Tibial artery (tissue), 4 donors: ENCODE measurements at regions not wholly inside any gene's neighbourhood (a gene's known extent, or its start where the extent isn't known, plus 50 kb on each side); places are given as distances from the start of the nearest gene placed in this dataset.

Experiments used
- DNase-seq, 2 donors: peaks; one replicate each; pipeline ENCODE4 v3.0.0-alpha.2; 2019
- H3K27ac ChIP-seq, 2 donors: fragments of 200-600 bp; sonication (generic) in 1 of 2; 1 replicate in 1 of 2; 2 replicates in 1 of 2; pipeline ENCODE4 v1.5.1; 2018 to 2019; ENCODE audit warnings: mild to moderate bottlenecking in 1 of 2
- H3K27me3 ChIP-seq, 2 donors: fragments of 200-600 bp; sonication (generic) in 1 of 2; one replicate each; pipeline versions ENCODE4 v1.5.1 to v1.6.0; 2016 to 2019
- H3K36me3 ChIP-seq, 3 donors: fragments of 200-600 bp; sonication (generic) in 2 of 3; one replicate each; pipeline ENCODE4 v1.5.1; 2016 to 2019; ENCODE audit warnings: mild to moderate bottlenecking in 2 of 3
- H3K4me1 ChIP-seq, 4 donors: fragments of 200-600 bp; sonication (generic) in 2 of 4; 1 replicate in 3 of 4; 2 replicates in 1 of 4; pipeline ENCODE4 v1.5.1; 2016 to 2019
- H3K4me3 ChIP-seq, 2 donors: fragments of 200-600 bp; sonication (generic) in 1 of 2; 1 replicate in 1 of 2; 2 replicates in 1 of 2; pipeline ENCODE4 v1.5.1; 2018 to 2019; ENCODE audit warnings: mild to moderate bottlenecking in 2 of 2
- H3K9me3 ChIP-seq, 3 donors: fragments of 200-600 bp; sonication (generic) in 1 of 3; one replicate each; pipeline ENCODE4 v1.5.1; 2016 to 2019
- intact Hi-C: fragments of 100-400 bp; cut with DNase I; formaldehyde crosslinking; loops from one replicate; pipeline ENCODE4 v1.15.0; 2023; ENCODE audit warnings: low total_unique reads
- TF ChIP-seq, protein P1 (sequence below), 2 experiments: fragments of 200-600 bp in 1 of 2; fragments of 450-650 bp in 1 of 2; IDR thresholded peaks; one replicate each; pipeline ENCODE4 v1.5.1; 2017 to 2019; ENCODE audit warnings: antibody characterized with exemption in 2 of 2, mild to moderate bottlenecking in 1 of 2, moderate library complexity in 1 of 2

DNA sequence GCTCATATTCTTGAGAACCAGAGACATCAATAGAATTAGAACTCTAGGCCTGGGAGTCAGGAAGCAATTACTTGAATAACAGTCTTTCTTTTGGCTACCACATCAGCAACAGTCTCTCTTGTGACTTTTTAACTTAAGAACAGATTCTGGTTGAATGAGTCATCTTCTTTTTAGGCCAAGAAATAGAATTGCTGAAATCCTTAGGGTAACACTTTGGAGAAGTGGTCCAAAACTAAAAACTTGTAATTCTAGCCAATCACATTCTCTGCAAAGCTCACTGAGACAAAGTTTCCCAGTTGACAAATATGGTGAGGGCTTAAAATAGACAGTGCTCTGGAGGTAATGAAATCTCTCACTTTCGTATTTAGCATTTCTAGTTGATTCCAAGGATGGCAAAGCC is 238.0 kb downstream of the SHOX2 start:
- no peak for DNase-seq
- H3K9me3 ChIP-seq: no peaks in the 10 kb centered on the region
- intact Hi-C loops: no loop called here
- no peaks in the 10 kb centered on the region for H3K36me3 ChIP-seq
- H3K4me3 ChIP-seq: no peak overlapping the region
- no peaks in the 10 kb centered on the region for H3K27me3 ChIP-seq
- peak overlapping the region; percentile 82 to 87 for H3K27ac ChIP-seq
- TF ChIP-seq, protein P1, sequence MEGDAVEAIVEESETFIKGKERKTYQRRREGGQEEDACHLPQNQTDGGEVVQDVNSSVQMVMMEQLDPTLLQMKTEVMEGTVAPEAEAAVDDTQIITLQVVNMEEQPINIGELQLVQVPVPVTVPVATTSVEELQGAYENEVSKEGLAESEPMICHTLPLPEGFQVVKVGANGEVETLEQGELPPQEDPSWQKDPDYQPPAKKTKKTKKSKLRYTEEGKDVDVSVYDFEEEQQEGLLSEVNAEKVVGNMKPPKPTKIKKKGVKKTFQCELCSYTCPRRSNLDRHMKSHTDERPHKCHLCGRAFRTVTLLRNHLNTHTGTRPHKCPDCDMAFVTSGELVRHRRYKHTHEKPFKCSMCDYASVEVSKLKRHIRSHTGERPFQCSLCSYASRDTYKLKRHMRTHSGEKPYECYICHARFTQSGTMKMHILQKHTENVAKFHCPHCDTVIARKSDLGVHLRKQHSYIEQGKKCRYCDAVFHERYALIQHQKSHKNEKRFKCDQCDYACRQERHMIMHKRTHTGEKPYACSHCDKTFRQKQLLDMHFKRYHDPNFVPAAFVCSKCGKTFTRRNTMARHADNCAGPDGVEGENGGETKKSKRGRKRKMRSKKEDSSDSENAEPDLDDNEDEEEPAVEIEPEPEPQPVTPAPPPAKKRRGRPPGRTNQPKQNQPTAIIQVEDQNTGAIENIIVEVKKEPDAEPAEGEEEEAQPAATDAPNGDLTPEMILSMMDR (IDR thresholded peaks at IDR 0.05): no peak
- H3K4me1 ChIP-seq: peaks cover 0 to 32% (median 19%) of the 10 kb centered on the region in 4 donors

DNA sequence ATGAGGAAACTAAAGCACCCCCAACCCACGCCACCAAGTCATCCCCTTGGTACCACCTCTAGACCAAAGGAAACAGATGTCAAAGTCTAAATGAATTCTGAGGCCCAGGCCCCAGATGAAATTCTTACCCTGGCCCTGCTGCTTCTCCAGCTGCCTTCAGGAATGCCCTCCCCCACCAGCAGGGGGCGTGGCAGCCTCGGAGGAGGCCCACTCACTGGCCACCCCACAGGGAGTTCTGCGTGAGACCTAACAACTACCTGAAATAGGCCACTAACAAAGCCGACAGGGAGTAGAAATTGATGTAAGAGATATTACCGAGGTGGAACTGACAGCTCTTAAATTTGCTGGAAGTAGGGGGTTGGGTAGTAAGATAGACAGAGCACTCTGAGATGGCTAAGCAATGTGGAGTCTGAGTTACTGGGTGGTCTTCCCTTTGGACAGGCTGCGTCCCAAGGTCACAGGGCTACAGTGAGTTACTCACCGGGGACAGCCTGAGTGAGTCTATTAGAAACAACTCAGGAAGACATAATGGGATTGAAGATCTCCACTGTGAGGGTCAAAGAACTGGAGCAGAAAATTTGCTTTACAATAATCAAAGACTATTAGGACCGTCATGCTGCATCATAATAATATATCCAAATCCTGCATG is 240.7 kb downstream of the SHOX2 start:
- Histone ChIP-seq H3K9me3 (no peaks in the 10 kb centered on the region), H3K27me3 (no peaks in the 10 kb centered on the region), H3K4me1 (peaks cover 0 to 21% (median 14%) of the 10 kb centered on the region in 4 donors), H3K4me3 (no peak overlapping the region), H3K27ac (no peak overlapping the region), H3K36me3 (no peaks in the 10 kb centered on the region)
- TF ChIP-seq, protein P1 (IDR thresholded peaks at IDR 0.05): peak in 1 of 2 experiments; percentile 14
- intact Hi-C loops: no loop called here
- no peak for DNase-seq

DNA sequence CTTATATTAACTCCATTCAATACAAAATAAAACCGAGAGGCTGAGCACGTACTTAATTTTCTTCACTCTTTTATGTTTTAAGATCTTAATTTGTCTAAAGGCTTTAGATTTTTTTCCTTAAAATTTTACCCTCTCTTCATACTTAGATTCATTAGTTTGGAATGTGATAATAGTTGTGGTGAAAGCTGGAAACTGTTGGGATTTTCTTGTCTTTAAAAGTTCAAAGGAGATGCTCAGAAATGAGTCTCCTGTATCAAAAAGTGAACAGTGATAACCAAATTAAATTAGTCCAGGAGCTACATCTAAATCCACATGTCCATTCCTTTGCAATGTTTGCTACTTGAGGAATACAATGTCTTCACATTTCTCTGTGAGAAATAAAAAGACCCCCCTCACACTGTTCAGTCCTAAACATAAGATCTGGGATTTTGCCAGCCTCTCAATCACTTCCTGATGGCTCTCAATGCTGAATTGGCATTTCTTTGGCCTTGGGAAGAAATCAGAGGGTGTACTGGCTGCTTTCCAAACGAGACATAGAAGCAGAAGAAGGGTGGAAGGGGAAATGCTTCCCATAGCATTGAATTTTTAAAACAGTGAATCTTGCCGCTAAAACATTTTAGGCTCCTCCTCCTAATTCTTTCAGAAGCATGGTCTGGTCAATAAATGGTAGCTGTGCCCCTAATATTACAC is 245.0 kb downstream of the SHOX2 start:
- intact Hi-C loops: no loop called here
- DNase-seq: no peak
- no peaks in the 10 kb centered on the region for H3K36me3 ChIP-seq
- H3K27me3 ChIP-seq: no peaks in the 10 kb centered on the region
- no peaks in the 10 kb centered on the region for H3K4me1 ChIP-seq
- TF ChIP-seq, protein P1 (IDR thresholded peaks at IDR 0.05): no peak
- H3K9me3 ChIP-seq: no peaks in the 10 kb centered on the region
- no peak overlapping the region for H3K4me3 ChIP-seq
- H3K27ac ChIP-seq: no peak overlapping the region

DNA sequence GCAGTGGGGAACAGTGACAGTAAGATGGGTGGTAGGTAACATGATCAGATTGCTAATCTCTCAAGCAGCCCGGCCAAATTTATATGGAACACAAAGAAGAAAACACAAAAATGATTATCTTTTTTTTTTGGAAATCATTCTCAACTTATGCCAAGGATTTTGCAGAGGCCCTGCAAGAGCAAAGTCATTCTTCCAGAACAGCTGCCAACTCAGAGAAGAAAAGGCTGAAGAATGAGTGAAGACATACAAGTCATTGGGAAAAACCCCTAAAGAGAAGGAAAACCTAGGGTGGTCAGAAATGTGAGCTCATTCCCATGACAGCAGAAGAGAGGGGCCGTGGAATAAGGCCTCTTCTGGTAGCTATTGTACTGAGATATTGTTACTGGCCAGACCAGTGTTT is 246.7 kb downstream of the SHOX2 start:
- TF ChIP-seq, protein P1 (IDR thresholded peaks at IDR 0.05): no peak
- no peaks in the 10 kb centered on the region for H3K4me1 ChIP-seq
- DNase-seq: no peak
- no peaks in the 10 kb centered on the region for H3K9me3 ChIP-seq
- no peaks in the 10 kb centered on the region for H3K36me3 ChIP-seq
- H3K27me3 ChIP-seq: no peaks in the 10 kb centered on the region
- intact Hi-C loops: no loop called here
- no peak overlapping the region for H3K27ac ChIP-seq
- H3K4me3 ChIP-seq: no peak overlapping the region

DNA sequence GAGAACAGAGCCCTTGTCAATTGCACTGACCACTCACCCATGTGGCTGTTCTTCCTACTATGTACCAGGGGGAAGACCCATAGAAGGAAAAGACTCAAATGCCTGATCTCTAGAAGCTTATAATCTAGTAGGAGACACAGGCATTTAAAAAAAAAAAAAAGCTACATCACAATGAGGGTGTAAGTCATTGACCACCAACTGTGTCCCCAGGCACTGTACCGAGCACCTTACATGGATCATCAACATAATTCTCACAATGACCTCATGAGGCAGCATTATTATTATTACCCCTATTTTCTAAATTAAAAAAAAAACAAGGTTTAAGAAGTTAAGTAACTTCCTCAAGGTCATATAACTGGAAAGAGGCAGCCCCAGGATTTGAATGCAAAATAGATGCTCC is 247.4 kb downstream of the SHOX2 start:
- no peaks in the 10 kb centered on the region for H3K4me1 ChIP-seq
- TF ChIP-seq, protein P1 (IDR thresholded peaks at IDR 0.05): no peak
- H3K27ac ChIP-seq: no peak overlapping the region
- H3K9me3 ChIP-seq: no peaks in the 10 kb centered on the region
- no peaks in the 10 kb centered on the region for H3K27me3 ChIP-seq
- H3K36me3 ChIP-seq: no peaks in the 10 kb centered on the region
- H3K4me3 ChIP-seq: no peak overlapping the region
- DNase-seq: no peak
- intact Hi-C loops: no loop called here
